GM23338 (cell line): ENCODE measurements at regions not wholly inside any gene's neighbourhood (a gene's known extent, or its start where the extent isn't known, plus 50 kb on each side); places are given as distances from the start of the nearest gene placed in this dataset.

Experiments
- CREB1 ChIP-seq: fragments of 250-450 bp; sonication (Bioruptor Pico); IDR thresholded peaks from 2 replicates; pipeline ENCODE4 v1.5.0; 2020; ENCODE audit warnings: low read depth, mild to moderate bottlenecking, moderate library complexity
- EZH2 ChIP-seq: fragments of 200-600 bp; sonication (generic); IDR thresholded peaks from one replicate; pipeline ENCODE4 v1.8.0; 2017; ENCODE audit warnings: antibody characterized with exemption, mild to moderate bottlenecking, low read depth; ENCODE audit not compliant: unreplicated experiment
- EZH2phosphoT487 ChIP-seq: fragments of 200-600 bp; sonication (generic); IDR thresholded peaks from one replicate; pipeline ENCODE4 v1.8.1; 2018; ENCODE audit warnings: antibody characterized with exemption; ENCODE audit not compliant: unreplicated experiment
- JUNB ChIP-seq: IDR thresholded peaks from one replicate; pipeline ENCODE4 v1.6.1; 2016; ENCODE audit warnings: antibody characterized with exemption; ENCODE audit not compliant: unreplicated experiment
- NANOG ChIP-seq: IDR thresholded peaks from 2 replicates; pipeline ENCODE4 v1.6.1; 2016; ENCODE audit warnings: antibody characterized with exemption, borderline replicate concordance
- POLR2AphosphoS5 ChIP-seq: IDR thresholded peaks from 2 replicates; pipeline ENCODE4 v1.6.1; 2016; ENCODE audit warnings: antibody characterized with exemption, low read depth
- STAT1 ChIP-seq: IDR thresholded peaks from one replicate; pipeline ENCODE4 v1.6.1; 2016; ENCODE audit warnings: antibody characterized with exemption; ENCODE audit not compliant: unreplicated experiment
- ZNF114 ChIP-seq: fragments of 250-450 bp; sonication (Bioruptor Pico); IDR thresholded peaks from 2 replicates; pipeline ENCODE4 v1.5.0; 2020; ENCODE audit warnings: mild to moderate bottlenecking, moderate library complexity
- ZNF331 ChIP-seq: fragments of 250-450 bp; sonication (Bioruptor Pico); IDR thresholded peaks from 2 replicates; pipeline ENCODE4 v1.5.0; 2020; ENCODE audit warnings: low read depth, mild to moderate bottlenecking, moderate library complexity
- TF ChIP-seq, protein P1 (sequence below), 2 experiments: fragments of 200-600 bp in 1 of 2; sonication (generic) in 1 of 2; conservative IDR thresholded peaks; 2 replicates each; pipeline versions ENCODE4 v1.5.1 to v1.6.1; 2016 to 2017; ENCODE audit warnings: antibody characterized with exemption in 2 of 2, low read depth in 2 of 2, mild to moderate bottlenecking in 2 of 2, moderate library complexity in 1 of 2
- TF ChIP-seq, protein P2 (sequence below): IDR thresholded peaks from one replicate; pipeline ENCODE4 v1.6.1; 2018; ENCODE audit warnings: antibody characterized with exemption; ENCODE audit not compliant: unreplicated experiment
- TF ChIP-seq, protein P3 (sequence below): fragments of 250-450 bp; sonication (Bioruptor Pico); IDR thresholded peaks from 2 replicates; pipeline ENCODE4 v1.5.0; 2020; ENCODE audit warnings: mild to moderate bottlenecking, moderate library complexity
- TF ChIP-seq, protein P4 (sequence below): IDR thresholded peaks from 2 replicates; pipeline ENCODE4 v1.6.1; 2016; ENCODE audit warnings: antibody characterized with exemption

DNA sequence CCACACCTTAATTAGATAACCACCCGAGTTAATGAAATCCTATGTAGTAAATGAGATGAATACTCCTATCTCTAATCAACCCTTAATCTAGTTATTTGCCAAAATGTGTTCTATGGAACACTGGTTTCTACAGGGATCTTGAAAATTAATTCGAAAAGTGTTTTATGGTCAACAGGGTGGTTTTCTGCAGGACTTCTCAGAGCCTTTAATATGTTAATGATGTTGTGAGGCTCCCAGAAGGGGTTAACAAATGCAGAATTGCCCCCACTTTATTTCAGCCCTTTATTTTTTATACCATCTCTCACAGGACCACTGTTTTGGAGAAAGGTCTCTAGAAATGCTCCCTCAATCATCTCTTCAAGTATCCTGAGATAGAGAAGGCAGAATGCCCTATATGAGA is 153.1 kb upstream of the RPH3A start:
- TF ChIP-seq, protein P1, sequence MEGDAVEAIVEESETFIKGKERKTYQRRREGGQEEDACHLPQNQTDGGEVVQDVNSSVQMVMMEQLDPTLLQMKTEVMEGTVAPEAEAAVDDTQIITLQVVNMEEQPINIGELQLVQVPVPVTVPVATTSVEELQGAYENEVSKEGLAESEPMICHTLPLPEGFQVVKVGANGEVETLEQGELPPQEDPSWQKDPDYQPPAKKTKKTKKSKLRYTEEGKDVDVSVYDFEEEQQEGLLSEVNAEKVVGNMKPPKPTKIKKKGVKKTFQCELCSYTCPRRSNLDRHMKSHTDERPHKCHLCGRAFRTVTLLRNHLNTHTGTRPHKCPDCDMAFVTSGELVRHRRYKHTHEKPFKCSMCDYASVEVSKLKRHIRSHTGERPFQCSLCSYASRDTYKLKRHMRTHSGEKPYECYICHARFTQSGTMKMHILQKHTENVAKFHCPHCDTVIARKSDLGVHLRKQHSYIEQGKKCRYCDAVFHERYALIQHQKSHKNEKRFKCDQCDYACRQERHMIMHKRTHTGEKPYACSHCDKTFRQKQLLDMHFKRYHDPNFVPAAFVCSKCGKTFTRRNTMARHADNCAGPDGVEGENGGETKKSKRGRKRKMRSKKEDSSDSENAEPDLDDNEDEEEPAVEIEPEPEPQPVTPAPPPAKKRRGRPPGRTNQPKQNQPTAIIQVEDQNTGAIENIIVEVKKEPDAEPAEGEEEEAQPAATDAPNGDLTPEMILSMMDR (conservative IDR thresholded peaks at IDR 0.05; ENCODE audit: low read depth in 2 of 2): no peak
- no peak for TF ChIP-seq EZH2
- TF ChIP-seq, protein P2, sequence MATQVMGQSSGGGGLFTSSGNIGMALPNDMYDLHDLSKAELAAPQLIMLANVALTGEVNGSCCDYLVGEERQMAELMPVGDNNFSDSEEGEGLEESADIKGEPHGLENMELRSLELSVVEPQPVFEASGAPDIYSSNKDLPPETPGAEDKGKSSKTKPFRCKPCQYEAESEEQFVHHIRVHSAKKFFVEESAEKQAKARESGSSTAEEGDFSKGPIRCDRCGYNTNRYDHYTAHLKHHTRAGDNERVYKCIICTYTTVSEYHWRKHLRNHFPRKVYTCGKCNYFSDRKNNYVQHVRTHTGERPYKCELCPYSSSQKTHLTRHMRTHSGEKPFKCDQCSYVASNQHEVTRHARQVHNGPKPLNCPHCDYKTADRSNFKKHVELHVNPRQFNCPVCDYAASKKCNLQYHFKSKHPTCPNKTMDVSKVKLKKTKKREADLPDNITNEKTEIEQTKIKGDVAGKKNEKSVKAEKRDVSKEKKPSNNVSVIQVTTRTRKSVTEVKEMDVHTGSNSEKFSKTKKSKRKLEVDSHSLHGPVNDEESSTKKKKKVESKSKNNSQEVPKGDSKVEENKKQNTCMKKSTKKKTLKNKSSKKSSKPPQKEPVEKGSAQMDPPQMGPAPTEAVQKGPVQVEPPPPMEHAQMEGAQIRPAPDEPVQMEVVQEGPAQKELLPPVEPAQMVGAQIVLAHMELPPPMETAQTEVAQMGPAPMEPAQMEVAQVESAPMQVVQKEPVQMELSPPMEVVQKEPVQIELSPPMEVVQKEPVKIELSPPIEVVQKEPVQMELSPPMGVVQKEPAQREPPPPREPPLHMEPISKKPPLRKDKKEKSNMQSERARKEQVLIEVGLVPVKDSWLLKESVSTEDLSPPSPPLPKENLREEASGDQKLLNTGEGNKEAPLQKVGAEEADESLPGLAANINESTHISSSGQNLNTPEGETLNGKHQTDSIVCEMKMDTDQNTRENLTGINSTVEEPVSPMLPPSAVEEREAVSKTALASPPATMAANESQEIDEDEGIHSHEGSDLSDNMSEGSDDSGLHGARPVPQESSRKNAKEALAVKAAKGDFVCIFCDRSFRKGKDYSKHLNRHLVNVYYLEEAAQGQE: no peak
- no peak for TF ChIP-seq POLR2AphosphoS5
- TF ChIP-seq, protein P3, sequence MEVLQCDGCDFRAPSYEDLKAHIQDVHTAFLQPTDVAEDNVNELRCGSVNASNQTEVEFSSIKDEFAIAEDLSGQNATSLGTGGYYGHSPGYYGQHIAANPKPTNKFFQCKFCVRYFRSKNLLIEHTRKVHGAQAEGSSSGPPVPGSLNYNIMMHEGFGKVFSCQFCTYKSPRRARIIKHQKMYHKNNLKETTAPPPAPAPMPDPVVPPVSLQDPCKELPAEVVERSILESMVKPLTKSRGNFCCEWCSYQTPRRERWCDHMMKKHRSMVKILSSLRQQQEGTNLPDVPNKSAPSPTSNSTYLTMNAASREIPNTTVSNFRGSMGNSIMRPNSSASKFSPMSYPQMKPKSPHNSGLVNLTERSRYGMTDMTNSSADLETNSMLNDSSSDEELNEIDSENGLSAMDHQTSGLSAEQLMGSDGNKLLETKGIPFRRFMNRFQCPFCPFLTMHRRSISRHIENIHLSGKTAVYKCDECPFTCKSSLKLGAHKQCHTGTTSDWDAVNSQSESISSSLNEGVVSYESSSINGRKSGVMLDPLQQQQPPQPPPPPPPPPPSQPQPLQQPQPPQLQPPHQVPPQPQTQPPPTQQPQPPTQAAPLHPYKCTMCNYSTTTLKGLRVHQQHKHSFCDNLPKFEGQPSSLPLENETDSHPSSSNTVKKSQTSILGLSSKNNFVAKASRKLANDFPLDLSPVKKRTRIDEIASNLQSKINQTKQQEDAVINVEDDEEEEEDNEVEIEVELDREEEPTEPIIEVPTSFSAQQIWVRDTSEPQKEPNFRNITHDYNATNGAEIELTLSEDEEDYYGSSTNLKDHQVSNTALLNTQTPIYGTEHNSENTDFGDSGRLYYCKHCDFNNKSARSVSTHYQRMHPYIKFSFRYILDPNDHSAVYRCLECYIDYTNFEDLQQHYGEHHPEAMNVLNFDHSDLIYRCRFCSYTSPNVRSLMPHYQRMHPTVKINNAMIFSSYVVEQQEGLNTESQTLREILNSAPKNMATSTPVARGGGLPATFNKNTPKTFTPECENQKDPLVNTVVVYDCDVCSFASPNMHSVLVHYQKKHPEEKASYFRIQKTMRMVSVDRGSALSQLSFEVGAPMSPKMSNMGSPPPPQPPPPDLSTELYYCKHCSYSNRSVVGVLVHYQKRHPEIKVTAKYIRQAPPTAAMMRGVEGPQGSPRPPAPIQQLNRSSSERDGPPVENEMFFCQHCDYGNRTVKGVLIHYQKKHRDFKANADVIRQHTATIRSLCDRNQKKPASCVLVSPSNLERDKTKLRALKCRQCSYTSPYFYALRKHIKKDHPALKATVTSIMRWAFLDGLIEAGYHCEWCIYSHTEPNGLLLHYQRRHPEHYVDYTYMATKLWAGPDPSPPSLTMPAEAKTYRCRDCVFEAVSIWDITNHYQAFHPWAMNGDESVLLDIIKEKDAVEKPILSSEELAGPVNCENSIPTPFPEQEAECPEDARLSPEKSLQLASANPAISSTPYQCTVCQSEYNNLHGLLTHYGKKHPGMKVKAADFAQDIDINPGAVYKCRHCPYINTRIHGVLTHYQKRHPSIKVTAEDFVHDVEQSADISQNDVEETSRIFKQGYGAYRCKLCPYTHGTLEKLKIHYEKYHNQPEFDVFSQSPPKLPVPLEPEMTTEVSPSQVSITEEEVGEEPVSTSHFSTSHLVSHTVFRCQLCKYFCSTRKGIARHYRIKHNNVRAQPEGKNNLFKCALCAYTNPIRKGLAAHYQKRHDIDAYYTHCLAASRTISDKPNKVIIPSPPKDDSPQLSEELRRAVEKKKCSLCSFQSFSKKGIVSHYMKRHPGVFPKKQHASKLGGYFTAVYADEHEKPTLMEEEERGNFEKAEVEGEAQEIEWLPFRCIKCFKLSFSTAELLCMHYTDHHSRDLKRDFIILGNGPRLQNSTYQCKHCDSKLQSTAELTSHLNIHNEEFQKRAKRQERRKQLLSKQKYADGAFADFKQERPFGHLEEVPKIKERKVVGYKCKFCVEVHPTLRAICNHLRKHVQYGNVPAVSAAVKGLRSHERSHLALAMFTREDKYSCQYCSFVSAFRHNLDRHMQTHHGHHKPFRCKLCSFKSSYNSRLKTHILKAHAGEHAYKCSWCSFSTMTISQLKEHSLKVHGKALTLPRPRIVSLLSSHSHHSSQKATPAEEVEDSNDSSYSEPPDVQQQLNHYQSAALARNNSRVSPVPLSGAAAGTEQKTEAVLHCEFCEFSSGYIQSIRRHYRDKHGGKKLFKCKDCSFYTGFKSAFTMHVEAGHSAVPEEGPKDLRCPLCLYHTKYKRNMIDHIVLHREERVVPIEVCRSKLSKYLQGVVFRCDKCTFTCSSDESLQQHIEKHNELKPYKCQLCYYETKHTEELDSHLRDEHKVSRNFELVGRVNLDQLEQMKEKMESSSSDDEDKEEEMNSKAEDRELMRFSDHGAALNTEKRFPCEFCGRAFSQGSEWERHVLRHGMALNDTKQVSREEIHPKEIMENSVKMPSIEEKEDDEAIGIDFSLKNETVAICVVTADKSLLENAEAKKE (CRISPR knock-in tag): no peak
- no peak for TF ChIP-seq EZH2phosphoT487
- TF ChIP-seq STAT1: no peak
- TF ChIP-seq ZNF114 (CRISPR knock-in tag): no peak
- no peak for TF ChIP-seq CREB1
- TF ChIP-seq JUNB: no peak
- TF ChIP-seq NANOG: no peak
- TF ChIP-seq, protein P4, sequence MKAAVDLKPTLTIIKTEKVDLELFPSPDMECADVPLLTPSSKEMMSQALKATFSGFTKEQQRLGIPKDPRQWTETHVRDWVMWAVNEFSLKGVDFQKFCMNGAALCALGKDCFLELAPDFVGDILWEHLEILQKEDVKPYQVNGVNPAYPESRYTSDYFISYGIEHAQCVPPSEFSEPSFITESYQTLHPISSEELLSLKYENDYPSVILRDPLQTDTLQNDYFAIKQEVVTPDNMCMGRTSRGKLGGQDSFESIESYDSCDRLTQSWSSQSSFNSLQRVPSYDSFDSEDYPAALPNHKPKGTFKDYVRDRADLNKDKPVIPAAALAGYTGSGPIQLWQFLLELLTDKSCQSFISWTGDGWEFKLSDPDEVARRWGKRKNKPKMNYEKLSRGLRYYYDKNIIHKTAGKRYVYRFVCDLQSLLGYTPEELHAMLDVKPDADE: no peak
- TF ChIP-seq ZNF331 (CRISPR knock-in tag): no peak
